ENCODE measurements at regions not wholly inside any gene's neighbourhood (a gene's known extent, or its start where the extent isn't known, plus 50 kb on each side); places are given as distances from the start of the nearest gene placed in this dataset.

GRCh38 chr9:119933191-119933590 lies 564.0 kb upstream of the BRINP1 start:
- no peak overlapping the region for H3K4me2 ChIP-seq
- H4K20me1 ChIP-seq, result no peaks in the 10 kb centered on the region
- H3K4me1 ChIP-seq, result no peaks in the 10 kb centered on the region
- H3K27ac ChIP-seq, result no peak overlapping the region
- no peak overlapping the region for H3K4me3 ChIP-seq
- H3K27me3 ChIP-seq, result no peaks in the 10 kb centered on the region
- no peaks in the 10 kb centered on the region for H3K36me3 ChIP-seq
- no peak for TF ChIP-seq Cebpa-rat (IDR thresholded peaks at IDR 0.05)
- no peaks in the 10 kb centered on the region for H3K9me3 ChIP-seq
- no peak overlapping the region for H3K9ac ChIP-seq

GRCh38 chr9:119924736-119925135 lies 555.5 kb upstream of the BRINP1 start:
- H3K9me3 ChIP-seq, result peaks cover 11% of the 10 kb centered on the region; the same call in 1 of the 2 replicates
- H3K27ac ChIP-seq, result no peak overlapping the region
- no peaks in the 10 kb centered on the region for H3K4me1 ChIP-seq
- no peak for TF ChIP-seq Cebpa-rat (IDR thresholded peaks at IDR 0.05)
- H3K4me3 ChIP-seq, result no peak overlapping the region
- no peaks in the 10 kb centered on the region for H3K36me3 ChIP-seq
- no peak overlapping the region for H3K4me2 ChIP-seq
- H3K9ac ChIP-seq, result no peak overlapping the region
- H3K27me3 ChIP-seq, result no peaks in the 10 kb centered on the region
- H4K20me1 ChIP-seq, result no peaks in the 10 kb centered on the region

- Histone ChIP-seq H3K36me3 (no peaks in the 10 kb centered on the region), H3K4me3 (no peak overlapping the region), H3K9me3 (peaks cover 11% of the 10 kb centered on the region; the same call in 1 of the 2 replicates), H3K4me1 (no peaks in the 10 kb centered on the region), H3K27me3 (no peaks in the 10 kb centered on the region), H3K27ac (no peak overlapping the region), H3K9ac (no peak overlapping the region), H3K4me2 (no peak overlapping the region), H4K20me1 (no peaks in the 10 kb centered on the region)
- no peak for TF ChIP-seq Cebpa-rat (IDR thresholded peaks at IDR 0.05)
Observed at GRCh38 chr9:119917175-119917574, 547.9 kb upstream of the BRINP1 start.

- H3K4me2 ChIP-seq, result no peak overlapping the region
Observed at GRCh38 chr9:119907056-119907455, 537.8 kb upstream of the BRINP1 start.

GRCh38 chr9:119905724-119906123 lies 536.5 kb upstream of the BRINP1 start:
- no peak overlapping the region for H3K4me3 ChIP-seq
- H3K27me3 ChIP-seq, result no peaks in the 10 kb centered on the region
- H3K4me1 ChIP-seq, result no peaks in the 10 kb centered on the region
- H3K9ac ChIP-seq, result no peak overlapping the region
- H3K9me3 ChIP-seq, result peaks cover 9% of the 10 kb centered on the region; the same call in 1 of the 2 replicates
- no peak for TF ChIP-seq Cebpa-rat (IDR thresholded peaks at IDR 0.05)
- H3K36me3 ChIP-seq, result no peaks in the 10 kb centered on the region
- H4K20me1 ChIP-seq, result no peaks in the 10 kb centered on the region
- no peak overlapping the region for H3K4me2 ChIP-seq
- H3K27ac ChIP-seq, result no peak overlapping the region

More at GRCh38 chr9:119907056-119907455, 537.8 kb upstream of the BRINP1 start:
- no peaks in the 10 kb centered on the region for H3K27me3 ChIP-seq
- no peaks in the 10 kb centered on the region for H3K4me1 ChIP-seq
- H3K4me3 ChIP-seq, result no peak overlapping the region
- TF ChIP-seq Cebpa-rat (IDR thresholded peaks at IDR 0.05), result no peak
- H3K9me3 ChIP-seq, result peaks cover 9% of the 10 kb centered on the region; the same call in 1 of the 2 replicates
- no peaks in the 10 kb centered on the region for H3K36me3 ChIP-seq
- no peaks in the 10 kb centered on the region for H4K20me1 ChIP-seq
- H3K9ac ChIP-seq, result no peak overlapping the region
- H3K27ac ChIP-seq, result no peak overlapping the region

GRCh38 chr9:119903851-119904250 lies 534.6 kb upstream of the BRINP1 start:
- H3K4me3 ChIP-seq, result no peak overlapping the region
- H3K9me3 ChIP-seq, result peaks cover 9% of the 10 kb centered on the region; the same call in 1 of the 2 replicates
- TF ChIP-seq Cebpa-rat (IDR thresholded peaks at IDR 0.05), result no peak
- H3K9ac ChIP-seq, result no peak overlapping the region
- no peaks in the 10 kb centered on the region for H3K36me3 ChIP-seq
- H3K4me2 ChIP-seq, result no peak overlapping the region
- H4K20me1 ChIP-seq, result no peaks in the 10 kb centered on the region
- H3K27ac ChIP-seq, result no peak overlapping the region
- H3K4me1 ChIP-seq, result no peaks in the 10 kb centered on the region
- no peaks in the 10 kb centered on the region for H3K27me3 ChIP-seq

GRCh38 chr9:119902611-119903010 lies 533.4 kb upstream of the BRINP1 start:
- TF ChIP-seq Cebpa-rat (IDR thresholded peaks at IDR 0.05), result no peak
- no peaks in the 10 kb centered on the region for H4K20me1 ChIP-seq
- no peaks in the 10 kb centered on the region for H3K27me3 ChIP-seq
- no peak overlapping the region for H3K9ac ChIP-seq
- H3K36me3 ChIP-seq, result no peaks in the 10 kb centered on the region
- H3K4me2 ChIP-seq, result no peak overlapping the region
- H3K4me1 ChIP-seq, result no peaks in the 10 kb centered on the region
- no peak overlapping the region for H3K27ac ChIP-seq
- H3K4me3 ChIP-seq, result no peak overlapping the region
- H3K9me3 ChIP-seq, result no peaks in the 10 kb centered on the region; the same call in 1 of the 2 replicates

GRCh38 chr9:119898316-119898715 lies 529.1 kb upstream of the BRINP1 start:
- TF ChIP-seq Cebpa-rat (IDR thresholded peaks at IDR 0.05), result no peak
- Histone ChIP-seq H3K9me3 (no peaks in the 10 kb centered on the region), H3K4me2 (no peak overlapping the region), H3K27ac (no peak overlapping the region), H3K4me1 (no peaks in the 10 kb centered on the region), H3K36me3 (no peaks in the 10 kb centered on the region), H4K20me1 (no peaks in the 10 kb centered on the region), H3K4me3 (no peak overlapping the region), H3K9ac (no peak overlapping the region), H3K27me3 (no peaks in the 10 kb centered on the region)

GRCh38 chr9:119884438-119884837 lies 515.2 kb upstream of the BRINP1 start:
- H3K4me3 ChIP-seq, result no peak overlapping the region
- H3K4me2 ChIP-seq, result no peak overlapping the region
- H3K4me1 ChIP-seq, result no peaks in the 10 kb centered on the region
- no peaks in the 10 kb centered on the region for H4K20me1 ChIP-seq
- no peak for TF ChIP-seq Cebpa-rat (IDR thresholded peaks at IDR 0.05)
- H3K9ac ChIP-seq, result no peak overlapping the region
- H3K36me3 ChIP-seq, result no peaks in the 10 kb centered on the region
- no peaks in the 10 kb centered on the region for H3K9me3 ChIP-seq
- H3K27me3 ChIP-seq, result no peaks in the 10 kb centered on the region
- no peak overlapping the region for H3K27ac ChIP-seq

- Histone ChIP-seq H3K4me3 (no peak overlapping the region), H3K9ac (no peak overlapping the region), H3K27me3 (no peaks in the 10 kb centered on the region), H3K4me1 (no peaks in the 10 kb centered on the region), H3K4me2 (no peak overlapping the region), H3K36me3 (no peaks in the 10 kb centered on the region), H4K20me1 (no peaks in the 10 kb centered on the region), H3K27ac (no peak overlapping the region), H3K9me3 (no peaks in the 10 kb centered on the region)
- TF ChIP-seq Cebpa-rat (IDR thresholded peaks at IDR 0.05), result no peak
Observed at GRCh38 chr9:119881898-119882297, 512.7 kb upstream of the BRINP1 start.

- H3K4me2 ChIP-seq, result no peak overlapping the region
- H3K27ac ChIP-seq, result no peak overlapping the region
- H3K27me3 ChIP-seq, result no peaks in the 10 kb centered on the region
- H4K20me1 ChIP-seq, result no peaks in the 10 kb centered on the region
- H3K9me3 ChIP-seq, result no peaks in the 10 kb centered on the region
- no peak for TF ChIP-seq Cebpa-rat (IDR thresholded peaks at IDR 0.05)
- H3K36me3 ChIP-seq, result no peaks in the 10 kb centered on the region
- no peak overlapping the region for H3K9ac ChIP-seq
- no peaks in the 10 kb centered on the region for H3K4me1 ChIP-seq
- no peak overlapping the region for H3K4me3 ChIP-seq
Observed at GRCh38 chr9:119880361-119880760, 511.1 kb upstream of the BRINP1 start.
